Neural progenitor cell (in vitro differentiated cells): ENCODE measurements at regions not wholly inside any gene's neighbourhood (a gene's known extent, or its start where the extent isn't known, plus 50 kb on each side); places are given as distances from the start of the nearest gene placed in this dataset.

ENCODE experiments used
- DNase-seq: peaks from one replicate; pipeline ENCODE4 v3.0.0-alpha.2; 2016; ENCODE audit warnings: low spot score
- H2AFZ ChIP-seq: fragments of 200-600 bp; sonication (generic); replicated peaks from 2 replicates; pipeline ENCODE4 v1.6.1; 2016; ENCODE audit warnings: antibody characterized with exemption
- H3F3A ChIP-seq: fragments of 200-600 bp; sonication (generic); 2 replicates; pipeline ENCODE4 v1.6.1; 2016; ENCODE audit warnings: antibody characterized with exemption, low read depth
- H3K27ac ChIP-seq: fragments of 200-600 bp; sonication (generic); 2 replicates; pipeline ENCODE4 v1.5.1; 2016; ENCODE audit warnings: mild to moderate bottlenecking
- H3K27me3 ChIP-seq: fragments of 200-600 bp; sonication (generic); 2 replicates; pipeline ENCODE4 v1.6.1; 2016; ENCODE audit warnings: mild to moderate bottlenecking, moderate library complexity
- H3K36me3 ChIP-seq: fragments of 200-600 bp; sonication (generic); 2 replicates; pipeline ENCODE4 v1.5.1; 2016
- H3K4me1 ChIP-seq: fragments of 200-600 bp; sonication (generic); 2 replicates; pipeline ENCODE4 v1.6.1; 2016; ENCODE audit warnings: mixed run types
- H3K4me2 ChIP-seq: fragments of 200-600 bp; sonication (generic); 2 replicates; pipeline ENCODE4 v1.6.1; 2016
- H3K4me3 ChIP-seq: fragments of 200-600 bp; sonication (generic); 2 replicates; pipeline ENCODE4 v1.5.1; 2016
- H3K79me2 ChIP-seq: fragments of 200-600 bp; sonication (generic); 2 replicates; pipeline ENCODE4 v1.6.1; 2016; ENCODE audit warnings: low read depth
- H3K9ac ChIP-seq: fragments of 200-600 bp; sonication (generic); 2 replicates; pipeline ENCODE4 v1.6.1; 2016
- H3K9me3 ChIP-seq: fragments of 200-600 bp; sonication (generic); 2 replicates; pipeline ENCODE4 v1.5.1; 2016; ENCODE audit warnings: low read depth
- H4K20me1 ChIP-seq: fragments of 200-600 bp; sonication (generic); 2 replicates; pipeline ENCODE4 v1.6.1; 2016; ENCODE audit warnings: low read depth
- H3K27ac Mint-ChIP-seq: 3 replicates; pipeline ENCODE4 v1.8.0; 2021; ENCODE audit warnings: mixed read lengths
- H3K27me3 Mint-ChIP-seq: 2 replicates; pipeline ENCODE4 v1.8.0; 2022; ENCODE audit warnings: low read depth, mild to moderate bottlenecking, inconsistent platforms, moderate library complexity, mixed read lengths; ENCODE audit not compliant: insufficient read depth
- H3K36me3 Mint-ChIP-seq: 3 replicates; pipeline ENCODE4 v1.8.0; 2021; ENCODE audit warnings: mixed read lengths
- H3K4me1 Mint-ChIP-seq: 3 replicates; pipeline ENCODE4 v1.8.0; 2021; ENCODE audit warnings: mixed read lengths
- H3K4me3 Mint-ChIP-seq: 3 replicates; pipeline ENCODE4 v1.8.0; 2021; ENCODE audit warnings: mild to moderate bottlenecking, moderate library complexity, mixed read lengths
- H3K9me3 Mint-ChIP-seq: 3 replicates; pipeline ENCODE4 v1.8.0; 2020; ENCODE audit warnings: mixed read lengths
- CTCF ChIP-seq: fragments of 200-600 bp; sonication (generic); IDR thresholded peaks from 2 replicates; pipeline ENCODE4 v1.5.1; 2017; ENCODE audit warnings: antibody characterized with exemption, mild to moderate bottlenecking
- EZH2 ChIP-seq: fragments of 200-600 bp; sonication (generic); IDR thresholded peaks from 2 replicates; pipeline ENCODE4 v1.6.1; 2017; ENCODE audit warnings: antibody characterized with exemption, mild to moderate bottlenecking, moderate library complexity
- EZH2phosphoT487 ChIP-seq: fragments of 200-600 bp; sonication (generic); IDR thresholded peaks from 2 replicates; pipeline ENCODE4 v1.6.1; 2017; ENCODE audit warnings: antibody characterized with exemption

- no peak overlapping the region for H3K4me2 ChIP-seq
- Mint-ChIP-seq H3K4me3 (no peak overlapping the region), H3K27me3 (peaks cover 17% of the 10 kb centered on the region), H3K4me1 (peaks cover 51% of the 10 kb centered on the region), H3K36me3 (peaks cover 5% of the 10 kb centered on the region), H3K9me3 (peaks cover 3% of the 10 kb centered on the region), H3K27ac (no peak overlapping the region)
- H3K9me3 ChIP-seq = peaks cover 9% of the 10 kb centered on the region
- no peaks in the 10 kb centered on the region for H3K4me1 ChIP-seq
- no peaks in the 10 kb centered on the region for H3K36me3 ChIP-seq
- H3K79me2 ChIP-seq = no peaks in the 10 kb centered on the region
- H3F3A ChIP-seq = peaks cover 6% of the 10 kb centered on the region
- no peak overlapping the region for H3K4me3 ChIP-seq
- H2AFZ ChIP-seq = no peak overlapping the region
- H3K27me3 ChIP-seq = no peaks in the 10 kb centered on the region
- H3K9ac ChIP-seq = no peak overlapping the region
- no peak overlapping the region for H3K27ac ChIP-seq
- DNase-seq = no peak
- no peak for TF ChIP-seq EZH2
- no peak for TF ChIP-seq EZH2phosphoT487
- no peak for TF ChIP-seq CTCF
- peaks cover 9% of the 10 kb centered on the region for H4K20me1 ChIP-seq
These were observed 79.2 kb upstream of the CIBAR2 start for GRCh38 chr16:85191341-85191965.

GRCh38 chr16:85192238-85193114 lies 80.2 kb upstream of the CIBAR2 start:
- Mint-ChIP-seq H3K36me3 (peaks cover 5% of the 10 kb centered on the region), H3K27me3 (peaks cover 18% of the 10 kb centered on the region), H3K9me3 (peaks cover 3% of the 10 kb centered on the region), H3K4me1 (peaks cover 54% of the 10 kb centered on the region), H3K27ac (no peak overlapping the region), H3K4me3 (no peak overlapping the region)
- Histone ChIP-seq H3K27ac (no peak overlapping the region), H3K9me3 (peaks cover 9% of the 10 kb centered on the region), H3K36me3 (no peaks in the 10 kb centered on the region), H2AFZ (no peak overlapping the region), H3K4me1 (no peaks in the 10 kb centered on the region), H3K79me2 (no peaks in the 10 kb centered on the region), H4K20me1 (peaks cover 9% of the 10 kb centered on the region), H3K27me3 (no peaks in the 10 kb centered on the region), H3K4me2 (no peak overlapping the region), H3F3A (no peaks in the 10 kb centered on the region), H3K4me3 (no peak overlapping the region), H3K9ac (no peak overlapping the region)
- DNase-seq = no peak
- TF ChIP-seq EZH2phosphoT487 = no peak
- no peak for TF ChIP-seq EZH2
- no peak for TF ChIP-seq CTCF

GRCh38 chr16:85193115-85193493 lies 80.8 kb upstream of the CIBAR2 start:
- H3K4me3 ChIP-seq = no peak overlapping the region
- no peak overlapping the region for H3K27ac ChIP-seq
- H3K79me2 ChIP-seq = no peaks in the 10 kb centered on the region
- peaks cover 3% of the 10 kb centered on the region for H3K9me3 Mint-ChIP-seq
- peaks cover 9% of the 10 kb centered on the region for H3K9me3 ChIP-seq
- H3K27me3 ChIP-seq = no peaks in the 10 kb centered on the region
- no peaks in the 10 kb centered on the region for H3K36me3 ChIP-seq
- H3K27me3 Mint-ChIP-seq = peaks cover 14% of the 10 kb centered on the region
- H3K9ac ChIP-seq = no peak overlapping the region
- no peak overlapping the region for H3K27ac Mint-ChIP-seq
- H3K4me1 ChIP-seq = no peaks in the 10 kb centered on the region
- no peak overlapping the region for H2AFZ ChIP-seq
- peaks cover 60% of the 10 kb centered on the region for H3K4me1 Mint-ChIP-seq
- TF ChIP-seq EZH2 (no peak), CTCF (no peak), EZH2phosphoT487 (no peak)
- no peaks in the 10 kb centered on the region for H3F3A ChIP-seq
- H3K4me3 Mint-ChIP-seq = no peak overlapping the region
- H3K4me2 ChIP-seq = no peak overlapping the region
- peaks cover 9% of the 10 kb centered on the region for H4K20me1 ChIP-seq
- no peak for DNase-seq
- peaks cover 5% of the 10 kb centered on the region for H3K36me3 Mint-ChIP-seq
